Fibroblast of lung (primary cell): ENCODE measurements at regions not wholly inside any gene's neighbourhood (a gene's known extent, or its start where the extent isn't known, plus 50 kb on each side); places are given as distances from the start of the nearest gene placed in this dataset.
A peak's percentile ranks its signal among the peaks of the same experiment; 100 is the strongest.

ENCODE experiments used
- DNase-seq, 2 donors: peaks; one replicate each; pipeline versions ENCODE4 v3.0.0 to v3.0.0-alpha.2; 2010; ENCODE audit warnings: low read depth in 2 of 2
- H2AFZ ChIP-seq: 2 replicates; pipeline ENCODE4 v1.5.1; 2012; ENCODE audit warnings: low read length, control low read depth, inconsistent platforms
- H3K27ac ChIP-seq: 2 replicates; pipeline ENCODE4 v1.5.1; 2011; ENCODE audit warnings: low read length, control low read depth; ENCODE audit not compliant: insufficient read depth
- H3K27me3 ChIP-seq: 2 replicates; pipeline ENCODE4 v1.5.1; 2011; ENCODE audit warnings: mild to moderate bottlenecking, low read length; ENCODE audit not compliant: control insufficient read depth, insufficient read depth
- H3K36me3 ChIP-seq: 2 replicates; pipeline ENCODE4 v1.5.1; 2011; ENCODE audit warnings: low read length; ENCODE audit not compliant: control insufficient read depth, insufficient read depth
- H3K4me1 ChIP-seq: 2 replicates; pipeline ENCODE4 v1.5.1; 2011; ENCODE audit warnings: low read length; ENCODE audit not compliant: control insufficient read depth, insufficient read depth; ENCODE audit errors: extremely low read depth
- H3K4me2 ChIP-seq: 2 replicates; pipeline ENCODE4 v1.5.1; 2011; ENCODE audit warnings: low read length, control low read depth; ENCODE audit not compliant: insufficient read depth; ENCODE audit errors: extremely low read depth
- H3K4me3 ChIP-seq, 4 experiments: fragments of 200-600 bp in 1 of 4; sonication (generic) in 1 of 4; replicated peaks in 1 of 4; 2 replicates each; pipeline ENCODE4 v1.5.1; 2011 to 2016; ENCODE audit warnings: low read length in 4 of 4, low read depth in 3 of 4, mild to moderate bottlenecking in 3 of 4, control low read depth in 2 of 4, inconsistent platforms in 1 of 4, mixed read lengths in 1 of 4; ENCODE audit not compliant: insufficient read depth in 1 of 4; ENCODE audit errors: control extremely low read depth in 1 of 4
- H3K79me2 ChIP-seq: 2 replicates; pipeline ENCODE4 v1.5.1; 2012; ENCODE audit warnings: mild to moderate bottlenecking, low read length, inconsistent platforms; ENCODE audit not compliant: control insufficient read depth, insufficient read depth
- H3K9ac ChIP-seq: 2 replicates; pipeline ENCODE4 v1.5.1; 2011; ENCODE audit warnings: mild to moderate bottlenecking, low read length, control low read depth; ENCODE audit not compliant: insufficient read depth
- H3K9me3 ChIP-seq: 2 replicates; pipeline ENCODE4 v1.5.1; 2012; ENCODE audit warnings: low read depth, low read length; ENCODE audit not compliant: control insufficient read depth, insufficient read depth
- H4K20me1 ChIP-seq: 2 replicates; pipeline ENCODE4 v1.5.1; 2011; ENCODE audit warnings: low read length; ENCODE audit not compliant: control insufficient read depth, insufficient read depth; ENCODE audit errors: extremely low read depth
- CTCF ChIP-seq, 2 donors: IDR thresholded peaks in 1 of 2; conservative IDR thresholded peaks in 1 of 2; 1 replicate in 1 of 2; 2 replicates in 1 of 2; pipeline ENCODE4 v1.5.1; 2011 to 2012; ENCODE audit warnings: low read length in 2 of 2, control low read depth in 1 of 2, inconsistent platforms in 1 of 2, low read depth in 1 of 2, mild to moderate bottlenecking in 1 of 2
- EZH2 ChIP-seq: IDR thresholded peaks from 2 replicates; pipeline ENCODE4 v1.5.1; 2012; ENCODE audit warnings: low read length, control low read depth, mild to moderate bottlenecking; ENCODE audit errors: missing control alignments

- no peak overlapping the region for H3K9ac ChIP-seq
- TF ChIP-seq CTCF (conservative IDR thresholded peaks at IDR 0.05 in 1 of 2, IDR thresholded peaks at IDR 0.05 in 1 of 2; ENCODE audit: low read depth in 1 of 2, low read length in 2 of 2): no peak
- no peak for TF ChIP-seq EZH2
- peak; percentile 72 to 80 for DNase-seq
- H3K36me3 ChIP-seq: no peaks in the 10 kb centered on the region
- no peak overlapping the region for H3K4me2 ChIP-seq
- H3K4me1 ChIP-seq: no peaks in the 10 kb centered on the region
- H3K4me3 ChIP-seq: no peak overlapping the region
- H3K27me3 ChIP-seq: no peaks in the 10 kb centered on the region
- H3K79me2 ChIP-seq: no peaks in the 10 kb centered on the region
- no peak overlapping the region for H2AFZ ChIP-seq
- no peaks in the 10 kb centered on the region for H4K20me1 ChIP-seq
- H3K9me3 ChIP-seq: no peaks in the 10 kb centered on the region
- H3K27ac ChIP-seq: no peak overlapping the region
Measured at GRCh38 chr4:167897116-167897515, 195.2 kb upstream of the ANXA10 start.

- Histone ChIP-seq H3K9ac (no peak overlapping the region), H3K27me3 (no peaks in the 10 kb centered on the region), H3K9me3 (no peaks in the 10 kb centered on the region), H3K4me1 (no peaks in the 10 kb centered on the region), H3K27ac (peak overlapping the region; percentile 44), H3K36me3 (no peaks in the 10 kb centered on the region), H3K4me2 (peak overlapping the region; percentile 37), H2AFZ (peak overlapping the region; percentile 34), H3K4me3 (no peak overlapping the region), H3K79me2 (no peaks in the 10 kb centered on the region), H4K20me1 (no peaks in the 10 kb centered on the region)
- DNase-seq: peak; percentile 62 to 73
- no peak for TF ChIP-seq EZH2
- TF ChIP-seq CTCF (conservative IDR thresholded peaks at IDR 0.05 in 1 of 2, IDR thresholded peaks at IDR 0.05 in 1 of 2; ENCODE audit: low read depth in 1 of 2, low read length in 2 of 2): no peak
Measured at GRCh38 chr4:167903291-167903721, 189.0 kb upstream of the ANXA10 start.

GRCh38 chr4:167906851-167907250 lies 185.5 kb upstream of the ANXA10 start:
- H3K4me3 ChIP-seq: no peak overlapping the region
- TF ChIP-seq CTCF (conservative IDR thresholded peaks at IDR 0.05 in 1 of 2, IDR thresholded peaks at IDR 0.05 in 1 of 2; ENCODE audit: low read depth in 1 of 2, low read length in 2 of 2) (no peak), EZH2 (no peak)
- H3K27ac ChIP-seq: no peak overlapping the region
- no peaks in the 10 kb centered on the region for H3K4me1 ChIP-seq
- H4K20me1 ChIP-seq: no peaks in the 10 kb centered on the region
- H3K36me3 ChIP-seq: no peaks in the 10 kb centered on the region
- no peak overlapping the region for H2AFZ ChIP-seq
- no peaks in the 10 kb centered on the region for H3K27me3 ChIP-seq
- H3K9me3 ChIP-seq: no peaks in the 10 kb centered on the region
- H3K79me2 ChIP-seq: no peaks in the 10 kb centered on the region
- H3K9ac ChIP-seq: no peak overlapping the region
- peak in 1 of 2 donors; percentile 34 for DNase-seq
- no peak overlapping the region for H3K4me2 ChIP-seq
